Hepatocyte (in vitro differentiated cells): ENCODE measurements at regions not wholly inside any gene's neighbourhood (a gene's known extent, or its start where the extent isn't known, plus 50 kb on each side); places are given as distances from the start of the nearest gene placed in this dataset.

Experiments used
- CTCF ChIP-seq: fragments of 200-600 bp; sonication (generic); IDR thresholded peaks from 2 replicates; pipeline ENCODE4 v1.5.1; 2016; ENCODE audit warnings: antibody characterized with exemption, mild to moderate bottlenecking; ENCODE audit not compliant: poor library complexity
- EZH2 ChIP-seq: fragments of 200-600 bp; sonication (generic); IDR thresholded peaks from 2 replicates; pipeline ENCODE4 v1.6.1; 2016; ENCODE audit warnings: antibody characterized with exemption, mild to moderate bottlenecking, borderline replicate concordance
- EZH2phosphoT487 ChIP-seq: fragments of 200-600 bp; sonication (generic); IDR thresholded peaks from one replicate; pipeline ENCODE4 v1.6.1; 2018; ENCODE audit warnings: antibody characterized with exemption, mild to moderate bottlenecking, low read depth, moderate library complexity; ENCODE audit not compliant: unreplicated experiment, severe bottlenecking

- TF ChIP-seq CTCF (no peak), EZH2phosphoT487 (no peak), EZH2 (no peak)
Measured at GRCh38 chr15:95168951-95169431, 937.6 kb downstream of the MCTP2 start.
